ENCODE measurements at regions not wholly inside any gene's neighbourhood (a gene's known extent, or its start where the extent isn't known, plus 50 kb on each side); places are given as distances from the start of the nearest gene placed in this dataset.

DNA sequence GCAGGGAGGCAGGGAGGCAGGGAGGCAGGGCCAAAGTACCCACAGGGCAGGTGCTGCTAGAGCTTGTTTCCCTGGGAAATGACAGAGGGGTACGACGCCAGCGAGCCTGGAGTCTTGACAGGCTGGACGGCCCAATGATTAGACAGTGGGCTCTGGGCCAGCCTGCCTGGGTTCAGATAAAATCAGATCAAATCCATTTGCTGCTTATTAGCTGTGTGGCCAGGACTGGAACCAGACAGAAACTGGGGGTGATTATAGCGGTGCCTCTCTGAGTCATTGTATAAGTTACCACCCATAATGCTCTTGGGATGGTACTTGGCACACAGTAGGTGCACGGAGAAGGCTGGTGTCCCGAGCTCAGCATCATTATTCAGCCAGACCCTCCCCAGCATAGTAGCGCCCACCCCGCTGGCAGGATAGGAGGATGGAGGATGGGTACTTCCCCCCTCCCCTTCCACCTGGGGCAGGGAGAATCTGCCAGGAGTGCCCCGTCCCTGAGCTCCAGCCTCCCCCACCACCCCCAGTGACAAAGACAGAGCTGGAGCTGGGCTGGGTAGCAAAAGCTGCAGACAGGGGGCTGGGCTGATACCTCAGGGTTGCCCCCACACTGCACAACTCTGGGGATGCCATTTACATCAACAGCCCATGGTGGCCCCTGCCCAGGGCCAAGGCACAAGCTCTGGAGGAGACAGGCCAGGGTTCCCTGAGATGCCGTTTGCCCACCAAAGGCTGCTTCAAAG is 77.6 kb upstream of the TNRC6C start:
- Histone ChIP-seq H3F3A (ENCODE audit: insufficient read depth, low read depth) (no peaks in the 10 kb centered on the region), H3K36me3 (ENCODE audit: low read depth) (no peaks in the 10 kb centered on the region), H3K9me3 (ENCODE audit: insufficient read depth, low read depth) (peaks cover 4% of the 10 kb centered on the region; the same call in 1 of the 2 replicates), H3K4me3 (no peak overlapping the region), H3K27ac (no peak overlapping the region), H2AFZ (no peak overlapping the region), H3K4me1 (replicated peaks; ENCODE audit: insufficient read depth) (no peaks in the 10 kb centered on the region), H3K9me2 (ENCODE audit: insufficient read depth) (no peaks in the 10 kb centered on the region), H3K4me2 (no peak overlapping the region), H3K27me3 (ENCODE audit: insufficient read depth, low read depth) (peaks cover 43% of the 10 kb centered on the region), H4K20me1 (ENCODE audit: insufficient read depth) (no peaks in the 10 kb centered on the region), H3K79me2 (ENCODE audit: low read depth) (no peaks in the 10 kb centered on the region)
- CTCF ChIA-PET = no interaction called here
- BruUV-seq (replicated peaks) = no TSS peak
- no peak for DNase-seq
- POLR2A ChIA-PET (ENCODE audit: unreplicated experiment) = no interaction called here
- intact Hi-C loops (cut with micrococcal nuclease; ENCODE audit: unreplicated experiment) = no loop called here
- TF ChIP-seq EZH2 (IDR thresholded peaks at IDR 0.05; ENCODE audit: low read depth) = no peak
- TF ChIP-seq, protein P1, sequence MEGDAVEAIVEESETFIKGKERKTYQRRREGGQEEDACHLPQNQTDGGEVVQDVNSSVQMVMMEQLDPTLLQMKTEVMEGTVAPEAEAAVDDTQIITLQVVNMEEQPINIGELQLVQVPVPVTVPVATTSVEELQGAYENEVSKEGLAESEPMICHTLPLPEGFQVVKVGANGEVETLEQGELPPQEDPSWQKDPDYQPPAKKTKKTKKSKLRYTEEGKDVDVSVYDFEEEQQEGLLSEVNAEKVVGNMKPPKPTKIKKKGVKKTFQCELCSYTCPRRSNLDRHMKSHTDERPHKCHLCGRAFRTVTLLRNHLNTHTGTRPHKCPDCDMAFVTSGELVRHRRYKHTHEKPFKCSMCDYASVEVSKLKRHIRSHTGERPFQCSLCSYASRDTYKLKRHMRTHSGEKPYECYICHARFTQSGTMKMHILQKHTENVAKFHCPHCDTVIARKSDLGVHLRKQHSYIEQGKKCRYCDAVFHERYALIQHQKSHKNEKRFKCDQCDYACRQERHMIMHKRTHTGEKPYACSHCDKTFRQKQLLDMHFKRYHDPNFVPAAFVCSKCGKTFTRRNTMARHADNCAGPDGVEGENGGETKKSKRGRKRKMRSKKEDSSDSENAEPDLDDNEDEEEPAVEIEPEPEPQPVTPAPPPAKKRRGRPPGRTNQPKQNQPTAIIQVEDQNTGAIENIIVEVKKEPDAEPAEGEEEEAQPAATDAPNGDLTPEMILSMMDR (conservative IDR thresholded peaks at IDR 0.05) = no peak

DNA sequence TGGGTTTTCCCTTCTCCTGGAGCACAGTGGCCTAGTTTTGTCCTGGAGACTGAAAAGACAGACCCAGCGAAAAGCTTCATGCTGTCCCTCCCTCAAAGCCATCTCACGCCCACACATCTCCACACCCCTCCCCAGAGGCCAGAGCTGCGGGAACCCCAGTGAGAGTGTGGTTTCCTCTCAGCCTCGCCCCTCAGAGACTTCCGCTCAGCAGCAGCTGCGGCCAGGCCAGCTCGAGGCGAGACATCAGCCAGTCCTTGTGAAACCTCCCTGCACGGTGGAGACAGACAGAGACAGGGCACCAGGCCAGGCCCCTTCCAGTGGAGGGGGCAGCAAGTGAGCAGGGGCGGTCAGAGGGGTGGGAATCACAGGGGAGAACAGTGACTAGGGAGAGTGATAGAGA is 77.0 kb upstream of the TNRC6C start:
- H3K4me2 ChIP-seq = no peak overlapping the region
- no peak for TF ChIP-seq EZH2 (IDR thresholded peaks at IDR 0.05; ENCODE audit: low read depth)
- TF ChIP-seq, protein P1 (conservative IDR thresholded peaks at IDR 0.05) = no peak
- intact Hi-C loops (cut with micrococcal nuclease; ENCODE audit: unreplicated experiment) = no loop called here
- no peak overlapping the region for H3K4me3 ChIP-seq
- H3K27ac ChIP-seq = no peak overlapping the region
- CTCF ChIA-PET = no interaction called here
- no peaks in the 10 kb centered on the region for H3K36me3 ChIP-seq (ENCODE audit: low read depth)
- no peaks in the 10 kb centered on the region for H3K79me2 ChIP-seq (ENCODE audit: low read depth)
- no TSS peak for BruUV-seq (replicated peaks)
- peaks cover 49% of the 10 kb centered on the region for H3K27me3 ChIP-seq (ENCODE audit: insufficient read depth, low read depth)
- POLR2A ChIA-PET (ENCODE audit: unreplicated experiment) = no interaction called here
- DNase-seq = no peak
- no peaks in the 10 kb centered on the region for H3K9me3 ChIP-seq (ENCODE audit: insufficient read depth, low read depth)
- no peaks in the 10 kb centered on the region for H3F3A ChIP-seq (ENCODE audit: insufficient read depth, low read depth)
- no peaks in the 10 kb centered on the region for H3K9me2 ChIP-seq (ENCODE audit: insufficient read depth)
- no peaks in the 10 kb centered on the region for H4K20me1 ChIP-seq (ENCODE audit: insufficient read depth)
- no peak overlapping the region for H2AFZ ChIP-seq
- no peaks in the 10 kb centered on the region for H3K4me1 ChIP-seq (replicated peaks; ENCODE audit: insufficient read depth)

DNA sequence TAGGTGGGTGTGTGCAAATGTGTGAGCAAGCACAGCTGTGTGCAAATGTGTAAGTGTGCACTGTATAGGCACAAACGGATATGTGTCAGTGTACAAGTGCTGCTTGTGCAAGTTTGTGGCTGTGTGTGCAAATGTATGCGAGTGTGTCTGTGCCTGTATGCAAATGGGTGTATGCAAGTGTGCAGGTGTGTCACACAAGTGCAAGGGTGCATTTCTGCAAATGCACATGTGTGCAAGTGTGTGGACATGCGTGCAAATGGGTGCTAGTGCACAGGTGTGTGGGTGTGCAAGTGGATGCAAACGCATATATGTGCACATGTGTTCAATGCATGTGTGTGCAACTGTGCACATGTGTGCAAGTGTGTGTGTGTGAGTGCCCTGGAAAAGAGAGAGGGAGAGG is 76.5 kb upstream of the TNRC6C start:
- Histone ChIP-seq H2AFZ (no peak overlapping the region), H3K79me2 (ENCODE audit: low read depth) (no peaks in the 10 kb centered on the region), H3K27ac (no peak overlapping the region), H3F3A (ENCODE audit: insufficient read depth, low read depth) (no peaks in the 10 kb centered on the region), H4K20me1 (ENCODE audit: insufficient read depth) (no peaks in the 10 kb centered on the region), H3K9me2 (ENCODE audit: insufficient read depth) (no peaks in the 10 kb centered on the region), H3K9me3 (ENCODE audit: insufficient read depth, low read depth) (no peaks in the 10 kb centered on the region), H3K36me3 (ENCODE audit: low read depth) (no peaks in the 10 kb centered on the region), H3K4me3 (no peak overlapping the region), H3K27me3 (ENCODE audit: insufficient read depth, low read depth) (peaks cover 54% of the 10 kb centered on the region), H3K4me1 (replicated peaks; ENCODE audit: insufficient read depth) (no peaks in the 10 kb centered on the region), H3K4me2 (no peak overlapping the region)
- no peak for DNase-seq
- ChIA-PET CTCF (no interaction called here), POLR2A (ENCODE audit: unreplicated experiment) (no interaction called here)
- BruUV-seq (replicated peaks) = no TSS peak
- intact Hi-C loops (cut with micrococcal nuclease; ENCODE audit: unreplicated experiment) = no loop called here
- TF ChIP-seq, protein P1 (conservative IDR thresholded peaks at IDR 0.05) = no peak
- TF ChIP-seq EZH2 (IDR thresholded peaks at IDR 0.05; ENCODE audit: low read depth) = no peak
